ENCODE measurements at regions not wholly inside any gene's neighbourhood (a gene's known extent, or its start where the extent isn't known, plus 50 kb on each side); places are given as distances from the start of the nearest gene placed in this dataset.

- in situ Hi-C loops (cut with HindIII; ENCODE audit: low pct_unique_long_range_greater_than_20kb, low sequenced_read_pairs) = no loop called here
- no peak for DNase-seq (ENCODE audit: low read depth, low spot score)
Measured at GRCh38 chr3:55413236-55413635, 73.9 kb downstream of the WNT5A start.

GRCh38 chr3:55412545-55412944, 74.6 kb downstream of the WNT5A start:
- DNase-seq (ENCODE audit: low read depth, low spot score) = no peak
- in situ Hi-C loops (cut with HindIII; ENCODE audit: low pct_unique_long_range_greater_than_20kb, low sequenced_read_pairs) = no loop called here

GRCh38 chr3:55409806-55410205, 77.3 kb downstream of the WNT5A start:
- in situ Hi-C loops (cut with HindIII; ENCODE audit: low pct_unique_long_range_greater_than_20kb, low sequenced_read_pairs) = no loop called here
- DNase-seq (ENCODE audit: low read depth, low spot score) = no peak

GRCh38 chr3:55408193-55408826, 78.8 kb downstream of the WNT5A start:
- DNase-seq (ENCODE audit: low read depth, low spot score) = no peak
- in situ Hi-C loops (cut with HindIII; ENCODE audit: low pct_unique_long_range_greater_than_20kb, low sequenced_read_pairs) = no loop called here

- DNase-seq (ENCODE audit: low read depth, low spot score) = no peak
- in situ Hi-C loops (cut with HindIII; ENCODE audit: low pct_unique_long_range_greater_than_20kb, low sequenced_read_pairs) = no loop called here
Measured at GRCh38 chr3:55407426-55407820, 79.7 kb downstream of the WNT5A start.

- no peak for DNase-seq (ENCODE audit: low read depth, low spot score)
- in situ Hi-C loops (cut with HindIII; ENCODE audit: low pct_unique_long_range_greater_than_20kb, low sequenced_read_pairs) = no loop called here
Measured at GRCh38 chr3:55406696-55407425, 80.2 kb downstream of the WNT5A start.

GRCh38 chr3:55405436-55405835, 81.7 kb downstream of the WNT5A start:
- DNase-seq (ENCODE audit: low read depth, low spot score) = peak; percentile 60
- in situ Hi-C loops (cut with HindIII; ENCODE audit: low pct_unique_long_range_greater_than_20kb, low sequenced_read_pairs) = no loop called here

- in situ Hi-C loops (cut with HindIII; ENCODE audit: low pct_unique_long_range_greater_than_20kb, low sequenced_read_pairs) = no loop called here
- no peak for DNase-seq (ENCODE audit: low read depth, low spot score)
Measured at GRCh38 chr3:55402886-55403609, 84.1 kb downstream of the WNT5A start.

- in situ Hi-C loops (cut with HindIII; ENCODE audit: low pct_unique_long_range_greater_than_20kb, low sequenced_read_pairs) = no loop called here
- DNase-seq (ENCODE audit: low read depth, low spot score) = no peak
Measured at GRCh38 chr3:55380561-55380960, 106.5 kb downstream of the WNT5A start.

GRCh38 chr3:55376753-55377347, 110.3 kb downstream of the WNT5A start:
- DNase-seq (ENCODE audit: low read depth, low spot score) = no peak
- in situ Hi-C loops (cut with HindIII; ENCODE audit: low pct_unique_long_range_greater_than_20kb, low sequenced_read_pairs) = no loop called here

GRCh38 chr3:55373423-55373822, 113.7 kb downstream of the WNT5A start:
- no peak for DNase-seq (ENCODE audit: low read depth, low spot score)
- in situ Hi-C loops (cut with HindIII; ENCODE audit: low pct_unique_long_range_greater_than_20kb, low sequenced_read_pairs) = no loop called here

GRCh38 chr3:55370272-55370671, 116.8 kb downstream of the WNT5A start:
- no peak for DNase-seq (ENCODE audit: low read depth, low spot score)
- in situ Hi-C loops (cut with HindIII; ENCODE audit: low pct_unique_long_range_greater_than_20kb, low sequenced_read_pairs) = no loop called here

GRCh38 chr3:55369141-55369847, 117.8 kb downstream of the WNT5A start:
- in situ Hi-C loops (cut with HindIII; ENCODE audit: low pct_unique_long_range_greater_than_20kb, low sequenced_read_pairs) = no loop called here
- no peak for DNase-seq (ENCODE audit: low read depth, low spot score)

GRCh38 chr3:55368366-55368765, 118.7 kb downstream of the WNT5A start:
- in situ Hi-C loops (cut with HindIII; ENCODE audit: low pct_unique_long_range_greater_than_20kb, low sequenced_read_pairs) = no loop called here
- DNase-seq (ENCODE audit: low read depth, low spot score) = no peak

GRCh38 chr3:55367384-55367783, 119.7 kb downstream of the WNT5A start:
- in situ Hi-C loops (cut with HindIII; ENCODE audit: low pct_unique_long_range_greater_than_20kb, low sequenced_read_pairs) = no loop called here

GRCh38 chr3:55364421-55364820, 122.7 kb downstream of the WNT5A start:
- DNase-seq (ENCODE audit: low read depth, low spot score) = no peak

More at GRCh38 chr3:55367384-55367783, 119.7 kb downstream of the WNT5A start:
- no peak for DNase-seq (ENCODE audit: low read depth, low spot score)

GRCh38 chr3:55362210-55362960, 124.7 kb downstream of the WNT5A start:
- in situ Hi-C loops (cut with HindIII; ENCODE audit: low pct_unique_long_range_greater_than_20kb, low sequenced_read_pairs) = no loop called here
- no peak for DNase-seq (ENCODE audit: low read depth, low spot score)

More at GRCh38 chr3:55364421-55364820, 122.7 kb downstream of the WNT5A start:
- in situ Hi-C loops (cut with HindIII; ENCODE audit: low pct_unique_long_range_greater_than_20kb, low sequenced_read_pairs) = no loop called here
